ENCODE measurements at regions not wholly inside any gene's neighbourhood (a gene's known extent, or its start where the extent isn't known, plus 50 kb on each side); places are given as distances from the start of the nearest gene placed in this dataset.

- H3K27ac ChIP-seq (replicated peaks) = no peak overlapping the region
- no peak overlapping the region for H3K4me3 ChIP-seq (replicated peaks; ENCODE audit: insufficient read depth, low read length)
- DNase-seq (ENCODE audit: low read depth in 1 of 2, low spot score in 1 of 2) = peak in 1 of 2 experiments; percentile 3
- TF ChIP-seq SPI1 (IDR thresholded peaks at IDR 0.05; ENCODE audit: borderline replicate concordance, low read depth) (peak; percentile 22; the same call in 1 of the 2 replicates), REST (IDR thresholded peaks at IDR 0.05; ENCODE audit: insufficient replicate concordance, low read depth) (no peak), POLR2AphosphoS5 (IDR thresholded peaks at IDR 0.05; ENCODE audit: low read depth) (no peak), CTCF (IDR thresholded peaks at IDR 0.05; ENCODE audit: insufficient read depth, low read length) (no peak)
- H3K27me3 ChIP-seq (ENCODE audit: insufficient read depth, poor library complexity, severe bottlenecking) = no peaks in the 10 kb centered on the region
Measured at GRCh38 chr2:145323512-145323911, 803.6 kb upstream of the ZEB2 start.

GRCh38 chr2:145321344-145321743 lies 801.4 kb upstream of the ZEB2 start:
- no peak for DNase-seq (ENCODE audit: low read depth in 1 of 2, low spot score in 1 of 2)
- no peak overlapping the region for H3K4me3 ChIP-seq (replicated peaks; ENCODE audit: insufficient read depth, low read length)
- H3K27ac ChIP-seq (replicated peaks) = no peak overlapping the region
- TF ChIP-seq SPI1 (IDR thresholded peaks at IDR 0.05; ENCODE audit: borderline replicate concordance, low read depth) (no peak), GABPA (IDR thresholded peaks at IDR 0.05; ENCODE audit: low read depth) (no peak), POLR2AphosphoS5 (IDR thresholded peaks at IDR 0.05; ENCODE audit: low read depth) (no peak), CTCF (IDR thresholded peaks at IDR 0.05; ENCODE audit: insufficient read depth, low read length) (no peak), REST (IDR thresholded peaks at IDR 0.05; ENCODE audit: insufficient replicate concordance, low read depth) (no peak)
- H3K27me3 ChIP-seq (ENCODE audit: insufficient read depth, poor library complexity, severe bottlenecking) = no peaks in the 10 kb centered on the region

GRCh38 chr2:145316496-145316895 lies 796.6 kb upstream of the ZEB2 start:
- DNase-seq (ENCODE audit: low read depth in 1 of 2, low spot score in 1 of 2) = no peak
- no peaks in the 10 kb centered on the region for H3K27me3 ChIP-seq (ENCODE audit: insufficient read depth, poor library complexity, severe bottlenecking)
- TF ChIP-seq CTCF (IDR thresholded peaks at IDR 0.05; ENCODE audit: insufficient read depth, low read length) (no peak), REST (IDR thresholded peaks at IDR 0.05; ENCODE audit: insufficient replicate concordance, low read depth) (no peak)
- no peak overlapping the region for H3K27ac ChIP-seq (replicated peaks)
- no peak overlapping the region for H3K4me3 ChIP-seq (replicated peaks; ENCODE audit: insufficient read depth, low read length)

All from HL-60 (cell line).